Brain microvascular endothelial cell (primary cell): ENCODE measurements at regions not wholly inside any gene's neighbourhood (a gene's known extent, or its start where the extent isn't known, plus 50 kb on each side); places are given as distances from the start of the nearest gene placed in this dataset.

ENCODE experiments used
- DNase-seq: peaks from one replicate; pipeline ENCODE4 v3.0.0-alpha.2; 2020
- H3K27ac ChIP-seq: fragments of 250-450 bp; sonication (Bioruptor Pico); 2 replicates; pipeline ENCODE4 v1.5.1; 2020; ENCODE audit warnings: mild to moderate bottlenecking, moderate library complexity
- H3K27me3 ChIP-seq: fragments of 250-450 bp; sonication (Bioruptor Pico); replicated peaks from 2 replicates; pipeline ENCODE4 v1.5.1; 2020; ENCODE audit warnings: mild to moderate bottlenecking
- H3K36me3 ChIP-seq: fragments of 250-450 bp; sonication (Bioruptor Pico); replicated peaks from 2 replicates; pipeline ENCODE4 v1.5.1; 2020; ENCODE audit warnings: mild to moderate bottlenecking
- H3K4me3 ChIP-seq: 2 replicates; pipeline ENCODE4 v1.5.1; 2011; ENCODE audit warnings: low read depth, mild to moderate bottlenecking, control low read depth, low read length, moderate library complexity
- in situ Hi-C: cut with HindIII; loops from 2 replicates; pipeline ENCODE4 v1.10.0; 2017; ENCODE audit warnings: low sequenced_read_pairs, low pct_ligation_motif_present
- TF ChIP-seq, protein P1 (sequence below): IDR thresholded peaks from 2 replicates; pipeline ENCODE4 v1.5.1; 2011; ENCODE audit warnings: low read depth, mild to moderate bottlenecking, moderate library complexity, low read length, control low read depth, inconsistent platforms; ENCODE audit errors: missing control alignments

DNA sequence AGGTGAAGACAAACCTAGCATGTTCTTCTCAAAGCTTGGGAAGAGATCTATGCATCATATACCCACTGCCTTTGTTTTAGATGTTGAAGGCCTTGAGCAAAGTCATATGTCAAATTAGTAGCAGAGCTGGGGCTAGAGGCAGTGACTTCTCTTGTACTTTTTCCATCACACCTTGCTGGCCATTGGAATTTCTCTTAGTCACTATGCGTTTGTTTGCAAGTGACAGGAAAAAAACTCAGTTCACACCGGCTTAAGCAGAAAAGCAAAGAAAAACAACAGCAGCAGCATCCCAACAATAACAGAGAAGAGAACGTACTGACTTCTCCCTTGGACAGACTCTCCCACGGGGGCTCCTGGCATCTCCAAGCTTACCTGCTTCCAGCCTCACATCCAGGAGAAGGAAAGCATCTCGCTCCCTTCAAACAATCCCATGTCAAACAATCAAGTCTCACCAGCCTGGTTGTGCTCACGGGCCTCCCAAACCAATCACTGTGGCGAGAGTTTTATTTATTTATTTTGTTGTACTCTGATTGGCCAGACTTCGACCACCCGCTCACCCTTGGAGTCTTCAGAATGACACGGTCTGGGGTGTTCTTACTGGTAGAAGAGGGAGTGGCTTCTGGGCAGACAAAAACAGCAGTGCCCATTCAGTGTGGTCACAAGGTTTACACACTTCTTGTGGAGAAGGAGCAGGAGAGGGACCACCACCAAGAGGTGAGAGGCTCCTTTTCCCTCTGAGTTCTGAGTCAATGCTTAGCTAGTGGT, 83.8 kb upstream of the STC2 start:
- TF ChIP-seq, protein P1, sequence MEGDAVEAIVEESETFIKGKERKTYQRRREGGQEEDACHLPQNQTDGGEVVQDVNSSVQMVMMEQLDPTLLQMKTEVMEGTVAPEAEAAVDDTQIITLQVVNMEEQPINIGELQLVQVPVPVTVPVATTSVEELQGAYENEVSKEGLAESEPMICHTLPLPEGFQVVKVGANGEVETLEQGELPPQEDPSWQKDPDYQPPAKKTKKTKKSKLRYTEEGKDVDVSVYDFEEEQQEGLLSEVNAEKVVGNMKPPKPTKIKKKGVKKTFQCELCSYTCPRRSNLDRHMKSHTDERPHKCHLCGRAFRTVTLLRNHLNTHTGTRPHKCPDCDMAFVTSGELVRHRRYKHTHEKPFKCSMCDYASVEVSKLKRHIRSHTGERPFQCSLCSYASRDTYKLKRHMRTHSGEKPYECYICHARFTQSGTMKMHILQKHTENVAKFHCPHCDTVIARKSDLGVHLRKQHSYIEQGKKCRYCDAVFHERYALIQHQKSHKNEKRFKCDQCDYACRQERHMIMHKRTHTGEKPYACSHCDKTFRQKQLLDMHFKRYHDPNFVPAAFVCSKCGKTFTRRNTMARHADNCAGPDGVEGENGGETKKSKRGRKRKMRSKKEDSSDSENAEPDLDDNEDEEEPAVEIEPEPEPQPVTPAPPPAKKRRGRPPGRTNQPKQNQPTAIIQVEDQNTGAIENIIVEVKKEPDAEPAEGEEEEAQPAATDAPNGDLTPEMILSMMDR: no peak
- Histone ChIP-seq H3K4me3 (no peak overlapping the region), H3K27me3 (no peaks in the 10 kb centered on the region), H3K36me3 (no peaks in the 10 kb centered on the region), H3K27ac (no peak overlapping the region)
- in situ Hi-C loops: no loop called here
- DNase-seq: no peak

DNA sequence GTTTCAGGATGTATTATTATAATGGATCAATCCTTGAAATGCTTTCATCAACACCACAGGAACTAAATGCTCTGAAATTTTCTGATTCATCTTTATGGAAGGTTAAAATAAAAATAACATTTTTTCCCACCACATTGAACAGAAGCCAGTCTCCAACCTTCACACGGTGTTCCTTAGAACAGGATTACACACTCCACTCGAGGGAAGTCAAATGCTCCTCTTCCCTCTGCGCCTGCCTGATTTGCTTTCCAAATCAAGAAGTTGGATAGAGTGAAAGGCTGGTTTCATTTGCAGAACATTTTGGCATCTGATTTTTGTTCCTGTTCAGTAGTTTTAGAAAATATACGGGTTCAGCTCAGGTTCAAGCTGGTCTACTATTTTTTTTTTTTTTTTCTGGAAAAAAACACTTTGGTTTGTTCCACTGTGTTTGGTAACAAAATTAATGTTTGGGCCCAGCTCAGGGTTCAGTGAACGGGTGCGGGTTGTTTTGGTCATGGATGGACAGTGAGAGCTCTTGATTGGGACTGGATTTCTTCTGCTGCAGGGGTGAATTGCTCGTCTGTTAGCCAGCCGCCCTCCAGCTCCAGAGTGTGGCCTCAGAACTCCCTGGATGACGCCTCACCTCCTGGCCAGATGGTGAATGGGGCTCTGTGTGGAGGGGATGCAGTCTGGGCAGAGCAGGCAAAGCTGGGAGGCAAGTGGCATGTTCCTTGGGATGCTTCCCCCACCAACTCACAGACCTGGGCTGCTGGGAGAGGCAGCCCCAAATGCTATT, 82.4 kb upstream of the STC2 start:
- no peak for DNase-seq
- no peak overlapping the region for H3K27ac ChIP-seq
- TF ChIP-seq, protein P1: no peak
- in situ Hi-C loops: no loop called here
- H3K4me3 ChIP-seq: no peak overlapping the region
- no peaks in the 10 kb centered on the region for H3K36me3 ChIP-seq
- H3K27me3 ChIP-seq: no peaks in the 10 kb centered on the region

DNA sequence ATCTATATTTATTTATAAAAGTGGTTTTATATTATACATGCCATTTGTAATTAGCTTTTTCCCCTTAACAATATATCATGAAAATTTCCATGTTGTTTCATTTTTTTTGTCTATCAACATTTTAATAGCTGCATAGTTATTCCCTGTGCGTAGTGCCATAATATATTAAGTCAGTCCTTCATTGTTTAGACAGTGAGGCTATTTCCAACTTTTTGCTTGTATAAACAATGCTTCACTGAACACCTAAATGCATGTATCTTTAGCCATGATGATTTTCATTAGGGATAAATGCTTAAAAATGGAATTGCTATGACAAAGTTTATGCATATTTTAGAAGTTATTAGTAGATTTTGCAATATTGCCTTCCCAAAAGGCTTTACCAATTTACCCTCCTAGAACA, 80.7 kb upstream of the STC2 start:
- no peak for DNase-seq
- Histone ChIP-seq H3K27me3 (no peaks in the 10 kb centered on the region), H3K4me3 (no peak overlapping the region), H3K36me3 (no peaks in the 10 kb centered on the region), H3K27ac (no peak overlapping the region)
- TF ChIP-seq, protein P1: no peak
- in situ Hi-C loops: no loop called here

DNA sequence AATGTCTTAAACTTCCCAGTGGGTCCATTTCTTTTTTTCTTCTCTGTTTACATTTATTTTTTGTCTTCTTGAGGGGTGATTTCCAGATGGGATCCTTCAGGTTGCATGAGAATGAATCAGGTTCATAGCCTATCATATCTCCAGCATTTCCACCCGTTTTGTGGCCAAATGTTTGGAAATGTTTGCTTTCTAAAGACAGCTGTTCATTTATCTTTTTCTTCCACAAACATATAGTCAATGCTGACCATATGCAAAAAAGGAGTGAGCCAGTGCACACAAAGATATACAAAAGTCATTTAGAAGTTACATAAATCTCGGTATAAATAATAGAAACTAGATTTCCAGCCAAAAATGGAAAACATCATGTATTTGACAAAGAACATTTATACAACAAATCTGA, 71.6 kb upstream of the STC2 start:
- DNase-seq: no peak
- H3K36me3 ChIP-seq: no peaks in the 10 kb centered on the region

DNA sequence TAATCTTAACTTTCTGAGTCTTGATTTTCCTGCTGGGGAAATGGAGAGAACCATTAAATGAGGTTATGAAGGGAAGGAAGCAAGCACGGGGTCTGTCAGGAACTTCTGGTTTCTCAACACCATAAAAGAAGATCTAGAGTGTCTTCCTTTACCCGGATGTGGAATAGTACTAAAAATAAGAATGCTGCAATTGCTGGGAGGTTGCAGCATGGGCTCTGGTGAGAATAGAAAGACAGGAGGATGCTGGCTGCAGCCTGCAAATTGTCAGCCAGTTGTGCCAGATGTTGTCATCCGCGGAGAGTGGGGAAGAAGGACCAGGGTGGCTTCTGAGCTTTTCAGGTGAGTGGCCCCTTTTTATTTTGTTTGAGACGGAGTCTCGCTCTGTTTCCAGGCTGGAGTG, 69.3 kb upstream of the STC2 start:
- DNase-seq: no peak
- in situ Hi-C loops: no loop called here
- Histone ChIP-seq H3K27ac (no peak overlapping the region), H3K36me3 (no peaks in the 10 kb centered on the region), H3K27me3 (no peaks in the 10 kb centered on the region), H3K4me3 (no peak overlapping the region)
- TF ChIP-seq, protein P1: no peak

More for the DNA sequence above, 71.6 kb upstream of the STC2 start:
- H3K27ac ChIP-seq: no peak overlapping the region
- H3K4me3 ChIP-seq: no peak overlapping the region
- in situ Hi-C loops: no loop called here
- TF ChIP-seq, protein P1: no peak
- no peaks in the 10 kb centered on the region for H3K27me3 ChIP-seq
